Tibial nerve (tissue), 4 donors: ENCODE measurements at regions not wholly inside any gene's neighbourhood (a gene's known extent, or its start where the extent isn't known, plus 50 kb on each side); places are given as distances from the start of the nearest gene placed in this dataset.

ENCODE experiments used
- EP300 ChIP-seq, 2 donors: sonication (generic); formaldehyde crosslinking; IDR thresholded peaks; one replicate each; pipeline ENCODE4 v1.6.1; 2017; ENCODE audit warnings: antibody characterized with exemption in 2 of 2, mild to moderate bottlenecking in 1 of 2
- POLR2A ChIP-seq, 2 donors: fragments of 450-650 bp; IDR thresholded peaks; one replicate each; pipeline ENCODE4 v1.6.1; 2017; ENCODE audit warnings: antibody characterized with exemption in 2 of 2, mild to moderate bottlenecking in 2 of 2, moderate library complexity in 2 of 2
- TF ChIP-seq, protein P1 (sequence below), 5 experiments: fragments of 200-600 bp in 3 of 5; fragments of 450-650 bp in 2 of 5; sonication (generic) in 3 of 5; IDR thresholded peaks; one replicate each; pipeline ENCODE4 v1.5.1; 2016 to 2019; ENCODE audit warnings: antibody characterized with exemption in 5 of 5, mild to moderate bottlenecking in 3 of 5, moderate library complexity in 2 of 5

DNA sequence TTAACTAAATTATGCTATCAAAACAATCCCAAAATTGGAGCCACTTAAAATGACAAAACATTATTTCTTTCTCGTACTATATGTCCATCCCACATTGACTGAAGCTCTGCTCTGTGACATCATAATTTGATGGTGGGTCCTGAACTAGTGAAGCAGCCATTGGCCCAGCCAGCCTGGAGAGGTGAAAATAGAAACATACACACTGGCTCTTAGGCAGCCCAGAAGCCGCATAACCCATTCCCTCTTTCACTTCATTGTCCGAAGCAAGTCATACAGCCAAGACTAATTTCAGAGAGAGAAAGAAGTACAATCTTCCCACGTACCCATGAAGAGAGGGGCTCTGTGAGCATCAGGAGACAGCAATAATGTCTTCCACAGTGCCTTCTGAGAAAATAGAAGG, 342.5 kb downstream of the NFIB start:
- TF ChIP-seq EP300 (IDR thresholded peaks at IDR 0.05) (no peak), POLR2A (IDR thresholded peaks at IDR 0.05) (no peak)
- TF ChIP-seq, protein P1, sequence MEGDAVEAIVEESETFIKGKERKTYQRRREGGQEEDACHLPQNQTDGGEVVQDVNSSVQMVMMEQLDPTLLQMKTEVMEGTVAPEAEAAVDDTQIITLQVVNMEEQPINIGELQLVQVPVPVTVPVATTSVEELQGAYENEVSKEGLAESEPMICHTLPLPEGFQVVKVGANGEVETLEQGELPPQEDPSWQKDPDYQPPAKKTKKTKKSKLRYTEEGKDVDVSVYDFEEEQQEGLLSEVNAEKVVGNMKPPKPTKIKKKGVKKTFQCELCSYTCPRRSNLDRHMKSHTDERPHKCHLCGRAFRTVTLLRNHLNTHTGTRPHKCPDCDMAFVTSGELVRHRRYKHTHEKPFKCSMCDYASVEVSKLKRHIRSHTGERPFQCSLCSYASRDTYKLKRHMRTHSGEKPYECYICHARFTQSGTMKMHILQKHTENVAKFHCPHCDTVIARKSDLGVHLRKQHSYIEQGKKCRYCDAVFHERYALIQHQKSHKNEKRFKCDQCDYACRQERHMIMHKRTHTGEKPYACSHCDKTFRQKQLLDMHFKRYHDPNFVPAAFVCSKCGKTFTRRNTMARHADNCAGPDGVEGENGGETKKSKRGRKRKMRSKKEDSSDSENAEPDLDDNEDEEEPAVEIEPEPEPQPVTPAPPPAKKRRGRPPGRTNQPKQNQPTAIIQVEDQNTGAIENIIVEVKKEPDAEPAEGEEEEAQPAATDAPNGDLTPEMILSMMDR (IDR thresholded peaks at IDR 0.05) = no peak
